Astrocyte (in vitro differentiated cells and primary cell): ENCODE measurements at regions not wholly inside any gene's neighbourhood (a gene's known extent, or its start where the extent isn't known, plus 50 kb on each side); places are given as distances from the start of the nearest gene placed in this dataset.

ENCODE experiments used
- DNase-seq: peaks from one replicate; pipeline ENCODE4 v3.0.0-alpha.2; 2010; ENCODE audit warnings: low read depth
- FAIRE-seq: peaks from 2 replicates; lab custom pipeline; 2011; peaks lifted over from hg19 to GRCh38; lab: Jason Lieb, UNC
- H2AFZ ChIP-seq: 2 replicates; pipeline ENCODE4 v1.6.0; 2012; ENCODE audit warnings: low read depth, low read length, inconsistent platforms
- H3K27ac ChIP-seq: 2 replicates; pipeline ENCODE4 v1.5.1; 2011; ENCODE audit warnings: low read depth, low read length, inconsistent platforms
- H3K27me3 ChIP-seq: 2 replicates; pipeline ENCODE4 v1.6.0; 2011; ENCODE audit warnings: low read length, inconsistent platforms; ENCODE audit not compliant: insufficient read depth
- H3K36me3 ChIP-seq: 2 replicates; pipeline ENCODE4 v1.5.1; 2011; ENCODE audit warnings: low read length, inconsistent platforms; ENCODE audit not compliant: insufficient read depth
- H3K4me1 ChIP-seq: 2 replicates; pipeline ENCODE4 v1.5.1; 2011; ENCODE audit warnings: low read length, inconsistent platforms; ENCODE audit not compliant: insufficient read depth
- H3K4me2 ChIP-seq: 2 replicates; pipeline ENCODE4 v1.6.0; 2012; ENCODE audit warnings: low read length, inconsistent platforms
- H3K4me3 ChIP-seq: 2 replicates; pipeline ENCODE4 v1.5.1; 2011; ENCODE audit warnings: low read depth, mild to moderate bottlenecking, low read length, inconsistent platforms; ENCODE audit not compliant: insufficient read depth
- H3K79me2 ChIP-seq: 2 replicates; pipeline ENCODE4 v1.6.0; 2012; ENCODE audit warnings: mild to moderate bottlenecking, low read length, inconsistent platforms; ENCODE audit not compliant: insufficient read depth
- H3K9ac ChIP-seq: 2 replicates; pipeline ENCODE4 v1.6.0; 2012; ENCODE audit warnings: mild to moderate bottlenecking, low read length, inconsistent platforms
- H3K9me3 ChIP-seq: 2 replicates; pipeline ENCODE4 v1.5.1; 2012; ENCODE audit warnings: low read depth, mild to moderate bottlenecking, low read length, inconsistent platforms; ENCODE audit not compliant: insufficient read depth
- H4K20me1 ChIP-seq: 2 replicates; pipeline ENCODE4 v1.6.0; 2012; ENCODE audit warnings: low read length, inconsistent platforms; ENCODE audit not compliant: insufficient read depth
- H3K27ac Mint-ChIP-seq: one replicate; pipeline ENCODE4 v1.8.0; 2021; ENCODE audit warnings: mild to moderate bottlenecking, mixed read lengths; ENCODE audit not compliant: unreplicated experiment
- H3K27me3 Mint-ChIP-seq: one replicate; pipeline ENCODE4 v1.8.0; 2021; ENCODE audit warnings: low read depth, mixed read lengths; ENCODE audit not compliant: unreplicated experiment
- H3K36me3 Mint-ChIP-seq: one replicate; pipeline ENCODE4 v1.8.0; 2021; ENCODE audit warnings: low read depth, mixed read lengths; ENCODE audit not compliant: unreplicated experiment
- H3K4me1 Mint-ChIP-seq: one replicate; pipeline ENCODE4 v1.8.0; 2021; ENCODE audit warnings: low read depth, mixed read lengths; ENCODE audit not compliant: unreplicated experiment
- H3K4me3 Mint-ChIP-seq: one replicate; pipeline ENCODE4 v1.8.0; 2021; ENCODE audit warnings: mild to moderate bottlenecking, moderate library complexity, mixed read lengths; ENCODE audit not compliant: unreplicated experiment
- H3K9me3 Mint-ChIP-seq: one replicate; pipeline ENCODE4 v1.8.0; 2021; ENCODE audit warnings: mild to moderate bottlenecking, mixed read lengths; ENCODE audit not compliant: unreplicated experiment
- CTCF ChIP-seq: IDR thresholded peaks from 2 replicates; pipeline ENCODE4 v1.5.1; 2011; ENCODE audit warnings: low read depth, mild to moderate bottlenecking, inconsistent platforms, low read length, moderate library complexity; ENCODE audit not compliant: insufficient read depth
- EZH2 ChIP-seq: IDR thresholded peaks from 2 replicates; pipeline ENCODE4 v1.6.1; 2012; ENCODE audit warnings: mild to moderate bottlenecking, low read length, inconsistent platforms; ENCODE audit not compliant: insufficient read depth

GRCh38 chr3:35336601-35337000, 302.7 kb upstream of the ARPP21 start:
- DNase-seq (no peak), FAIRE-seq (no peak)
- H3K79me2 ChIP-seq, result no peaks in the 10 kb centered on the region
- no peak overlapping the region for H3K4me3 Mint-ChIP-seq
- H3K4me2 ChIP-seq, result no peak overlapping the region
- no peaks in the 10 kb centered on the region for H3K27me3 ChIP-seq
- peaks cover 21% of the 10 kb centered on the region for H3K4me1 Mint-ChIP-seq
- H3K4me1 ChIP-seq, result no peaks in the 10 kb centered on the region
- no peaks in the 10 kb centered on the region for H3K9me3 ChIP-seq
- H3K4me3 ChIP-seq, result no peak overlapping the region
- H2AFZ ChIP-seq, result no peak overlapping the region
- H4K20me1 ChIP-seq, result no peaks in the 10 kb centered on the region
- no peaks in the 10 kb centered on the region for H3K36me3 ChIP-seq
- H3K27ac Mint-ChIP-seq, result no peak overlapping the region
- TF ChIP-seq CTCF (no peak), EZH2 (no peak)
- no peaks in the 10 kb centered on the region for H3K9me3 Mint-ChIP-seq
- no peaks in the 10 kb centered on the region for H3K36me3 Mint-ChIP-seq
- H3K9ac ChIP-seq, result no peak overlapping the region
- H3K27ac ChIP-seq, result no peak overlapping the region
- no peaks in the 10 kb centered on the region for H3K27me3 Mint-ChIP-seq

GRCh38 chr3:35338186-35338585, 301.1 kb upstream of the ARPP21 start:
- H3K27ac Mint-ChIP-seq, result no peak overlapping the region
- Histone ChIP-seq H3K9me3 (no peaks in the 10 kb centered on the region), H3K27ac (no peak overlapping the region), H3K4me2 (no peak overlapping the region), H2AFZ (no peak overlapping the region), H3K79me2 (no peaks in the 10 kb centered on the region), H3K27me3 (no peaks in the 10 kb centered on the region), H4K20me1 (no peaks in the 10 kb centered on the region), H3K4me3 (no peak overlapping the region), H3K36me3 (no peaks in the 10 kb centered on the region), H3K9ac (no peak overlapping the region), H3K4me1 (no peaks in the 10 kb centered on the region)
- H3K9me3 Mint-ChIP-seq, result no peaks in the 10 kb centered on the region
- H3K27me3 Mint-ChIP-seq, result no peaks in the 10 kb centered on the region
- no peak for TF ChIP-seq CTCF
- TF ChIP-seq EZH2, result no peak
- no peak for DNase-seq
- H3K36me3 Mint-ChIP-seq, result no peaks in the 10 kb centered on the region
- peaks cover 25% of the 10 kb centered on the region for H3K4me1 Mint-ChIP-seq
- no peak for FAIRE-seq
- no peak overlapping the region for H3K4me3 Mint-ChIP-seq

GRCh38 chr3:35380196-35380595, 259.1 kb upstream of the ARPP21 start:
- H3K79me2 ChIP-seq, result no peaks in the 10 kb centered on the region
- no peak for FAIRE-seq

More at GRCh38 chr3:35380196-35380595, 259.1 kb upstream of the ARPP21 start:
- Histone ChIP-seq H3K9me3 (no peaks in the 10 kb centered on the region), H3K27ac (no peak overlapping the region), H3K4me2 (no peak overlapping the region), H3K36me3 (no peaks in the 10 kb centered on the region), H4K20me1 (no peaks in the 10 kb centered on the region), H3K9ac (no peak overlapping the region), H3K4me3 (no peak overlapping the region), H2AFZ (no peak overlapping the region), H3K27me3 (no peaks in the 10 kb centered on the region), H3K4me1 (peaks cover 9% of the 10 kb centered on the region)
- H3K4me1 Mint-ChIP-seq, result peaks cover 10% of the 10 kb centered on the region
- H3K27me3 Mint-ChIP-seq, result no peaks in the 10 kb centered on the region
- H3K9me3 Mint-ChIP-seq, result no peaks in the 10 kb centered on the region
- H3K4me3 Mint-ChIP-seq, result no peak overlapping the region
- no peak for DNase-seq
- TF ChIP-seq CTCF, result no peak
- TF ChIP-seq EZH2, result no peak
- no peaks in the 10 kb centered on the region for H3K36me3 Mint-ChIP-seq
- no peak overlapping the region for H3K27ac Mint-ChIP-seq
